Neural cell (in vitro differentiated cells): ENCODE measurements at regions not wholly inside any gene's neighbourhood (a gene's known extent, or its start where the extent isn't known, plus 50 kb on each side); places are given as distances from the start of the nearest gene placed in this dataset.

Experiments
- TF ChIP-seq, protein P1 (sequence below): IDR thresholded peaks from 2 replicates; pipeline ENCODE4 v1.6.1; 2012; ENCODE audit warnings: borderline replicate concordance
- TF ChIP-seq, protein P2 (sequence below): fragments of 450-650 bp; IDR thresholded peaks from 2 replicates; pipeline ENCODE4 v1.5.1; 2014; ENCODE audit warnings: antibody characterized with exemption, mild to moderate bottlenecking, moderate library complexity; ENCODE audit not compliant: poor library complexity, severe bottlenecking

DNA sequence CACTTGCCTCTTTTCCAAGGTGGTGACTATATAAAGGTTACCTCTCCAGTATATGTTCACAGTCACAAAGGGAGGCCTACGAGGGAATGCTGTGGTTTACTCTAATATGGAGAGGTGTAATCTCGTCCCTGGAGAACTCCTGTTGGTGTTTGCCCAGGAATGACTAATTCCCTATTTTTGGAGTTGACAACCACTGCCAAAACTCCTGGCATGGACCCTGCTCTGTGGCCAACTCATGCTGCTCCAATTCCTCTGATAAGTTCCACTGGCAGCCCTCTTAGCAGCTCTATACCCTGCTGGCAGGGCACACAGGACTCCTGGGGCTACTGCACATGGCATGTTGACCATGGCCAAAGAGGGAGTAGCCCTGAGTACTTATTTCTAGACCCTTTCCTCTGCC, 418.7 kb upstream of the ANO5 start:
- TF ChIP-seq, protein P1, sequence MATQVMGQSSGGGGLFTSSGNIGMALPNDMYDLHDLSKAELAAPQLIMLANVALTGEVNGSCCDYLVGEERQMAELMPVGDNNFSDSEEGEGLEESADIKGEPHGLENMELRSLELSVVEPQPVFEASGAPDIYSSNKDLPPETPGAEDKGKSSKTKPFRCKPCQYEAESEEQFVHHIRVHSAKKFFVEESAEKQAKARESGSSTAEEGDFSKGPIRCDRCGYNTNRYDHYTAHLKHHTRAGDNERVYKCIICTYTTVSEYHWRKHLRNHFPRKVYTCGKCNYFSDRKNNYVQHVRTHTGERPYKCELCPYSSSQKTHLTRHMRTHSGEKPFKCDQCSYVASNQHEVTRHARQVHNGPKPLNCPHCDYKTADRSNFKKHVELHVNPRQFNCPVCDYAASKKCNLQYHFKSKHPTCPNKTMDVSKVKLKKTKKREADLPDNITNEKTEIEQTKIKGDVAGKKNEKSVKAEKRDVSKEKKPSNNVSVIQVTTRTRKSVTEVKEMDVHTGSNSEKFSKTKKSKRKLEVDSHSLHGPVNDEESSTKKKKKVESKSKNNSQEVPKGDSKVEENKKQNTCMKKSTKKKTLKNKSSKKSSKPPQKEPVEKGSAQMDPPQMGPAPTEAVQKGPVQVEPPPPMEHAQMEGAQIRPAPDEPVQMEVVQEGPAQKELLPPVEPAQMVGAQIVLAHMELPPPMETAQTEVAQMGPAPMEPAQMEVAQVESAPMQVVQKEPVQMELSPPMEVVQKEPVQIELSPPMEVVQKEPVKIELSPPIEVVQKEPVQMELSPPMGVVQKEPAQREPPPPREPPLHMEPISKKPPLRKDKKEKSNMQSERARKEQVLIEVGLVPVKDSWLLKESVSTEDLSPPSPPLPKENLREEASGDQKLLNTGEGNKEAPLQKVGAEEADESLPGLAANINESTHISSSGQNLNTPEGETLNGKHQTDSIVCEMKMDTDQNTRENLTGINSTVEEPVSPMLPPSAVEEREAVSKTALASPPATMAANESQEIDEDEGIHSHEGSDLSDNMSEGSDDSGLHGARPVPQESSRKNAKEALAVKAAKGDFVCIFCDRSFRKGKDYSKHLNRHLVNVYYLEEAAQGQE, result no peak
- TF ChIP-seq, protein P2, sequence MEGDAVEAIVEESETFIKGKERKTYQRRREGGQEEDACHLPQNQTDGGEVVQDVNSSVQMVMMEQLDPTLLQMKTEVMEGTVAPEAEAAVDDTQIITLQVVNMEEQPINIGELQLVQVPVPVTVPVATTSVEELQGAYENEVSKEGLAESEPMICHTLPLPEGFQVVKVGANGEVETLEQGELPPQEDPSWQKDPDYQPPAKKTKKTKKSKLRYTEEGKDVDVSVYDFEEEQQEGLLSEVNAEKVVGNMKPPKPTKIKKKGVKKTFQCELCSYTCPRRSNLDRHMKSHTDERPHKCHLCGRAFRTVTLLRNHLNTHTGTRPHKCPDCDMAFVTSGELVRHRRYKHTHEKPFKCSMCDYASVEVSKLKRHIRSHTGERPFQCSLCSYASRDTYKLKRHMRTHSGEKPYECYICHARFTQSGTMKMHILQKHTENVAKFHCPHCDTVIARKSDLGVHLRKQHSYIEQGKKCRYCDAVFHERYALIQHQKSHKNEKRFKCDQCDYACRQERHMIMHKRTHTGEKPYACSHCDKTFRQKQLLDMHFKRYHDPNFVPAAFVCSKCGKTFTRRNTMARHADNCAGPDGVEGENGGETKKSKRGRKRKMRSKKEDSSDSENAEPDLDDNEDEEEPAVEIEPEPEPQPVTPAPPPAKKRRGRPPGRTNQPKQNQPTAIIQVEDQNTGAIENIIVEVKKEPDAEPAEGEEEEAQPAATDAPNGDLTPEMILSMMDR, result no peak
